ENCODE measurements at regions not wholly inside any gene's neighbourhood (a gene's known extent, or its start where the extent isn't known, plus 50 kb on each side); places are given as distances from the start of the nearest gene placed in this dataset.

DNA sequence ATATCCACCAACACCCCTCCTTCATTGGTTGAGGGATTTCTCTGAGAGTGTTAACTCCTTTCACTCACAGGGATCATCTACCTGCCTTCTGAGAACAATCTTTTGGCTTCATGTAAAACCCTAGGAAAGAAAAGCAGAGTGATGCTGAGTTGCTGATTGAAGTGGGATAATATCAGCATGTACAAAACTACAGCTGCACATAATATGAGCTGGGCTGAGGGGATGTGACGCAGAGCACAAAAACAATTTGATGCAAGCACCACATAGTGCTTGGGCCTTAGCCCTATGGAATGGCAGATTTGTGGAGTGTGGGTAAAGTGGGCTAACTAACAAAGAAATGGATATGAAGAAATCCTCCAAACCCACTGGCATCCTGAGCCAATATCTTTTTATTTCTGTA, 267.6 kb upstream of the KCNH8 start:
- no peak for TF ChIP-seq CTCF (IDR thresholded peaks at IDR 0.05; ENCODE audit: low read depth, low read length)
- no peak overlapping the region for H3K4me3 ChIP-seq (replicated peaks in 1 of 2; ENCODE audit: low read depth in 2 of 2, low read length in 2 of 2)
- DNase-seq (ENCODE audit: low read depth in 2 of 2) = no peak

DNA sequence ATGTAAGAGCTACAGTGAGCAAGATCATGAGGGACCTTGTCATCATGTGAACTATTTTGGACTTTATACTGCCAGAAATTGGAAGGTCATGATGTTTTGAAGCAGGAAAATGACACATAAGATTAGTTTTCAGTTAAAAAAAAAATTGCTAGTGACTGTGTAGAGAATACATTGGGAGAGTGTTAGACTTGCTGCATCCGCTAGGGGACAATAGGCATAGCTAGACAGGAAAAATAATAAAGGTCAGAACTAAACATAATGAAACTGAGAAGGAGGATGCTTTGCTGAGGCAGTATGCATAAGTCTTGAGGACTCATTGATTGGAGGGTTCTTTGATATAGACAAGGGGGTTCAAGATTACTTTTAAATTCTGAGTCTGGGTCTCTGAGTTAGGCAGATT, 275.8 kb upstream of the KCNH8 start:
- no peak for DNase-seq (ENCODE audit: low read depth in 2 of 2)
- no peak for TF ChIP-seq CTCF (IDR thresholded peaks at IDR 0.05; ENCODE audit: low read depth, low read length)
- no peak overlapping the region for H3K4me3 ChIP-seq (replicated peaks in 1 of 2; ENCODE audit: low read depth in 2 of 2, low read length in 2 of 2)

DNA sequence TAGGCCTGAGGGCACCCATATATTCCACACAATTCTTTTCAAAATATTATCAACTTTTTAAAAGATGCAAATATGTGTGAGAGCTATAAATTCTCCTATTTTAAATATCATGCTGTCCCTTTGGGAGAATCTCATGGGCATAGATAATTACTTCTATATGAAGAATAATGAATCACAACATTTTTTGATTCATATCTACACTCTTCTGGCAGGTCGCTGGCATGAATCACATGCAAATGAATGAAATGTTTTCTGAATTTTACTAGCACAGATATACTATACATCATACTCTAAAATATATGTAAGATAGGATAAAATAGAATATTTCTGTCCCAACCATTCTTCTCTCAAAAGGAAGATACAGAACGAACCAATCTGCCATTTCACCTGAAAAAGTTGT, 277.7 kb upstream of the KCNH8 start:
- TF ChIP-seq CTCF (IDR thresholded peaks at IDR 0.05; ENCODE audit: low read depth, low read length) = no peak
- no peak for DNase-seq (ENCODE audit: low read depth in 2 of 2)
- H3K4me3 ChIP-seq (replicated peaks in 1 of 2; ENCODE audit: low read depth in 2 of 2, low read length in 2 of 2) = no peak overlapping the region

GRCh38 chr3:18870074-18870640, 278.2 kb upstream of the KCNH8 start:
- no peak for DNase-seq (ENCODE audit: low read depth in 2 of 2)
- no peak overlapping the region for H3K4me3 ChIP-seq (replicated peaks in 1 of 2; ENCODE audit: low read depth in 2 of 2, low read length in 2 of 2)
- no peak for TF ChIP-seq CTCF (IDR thresholded peaks at IDR 0.05; ENCODE audit: low read depth, low read length)

GRCh38 chr3:18868911-18869689, 279.2 kb upstream of the KCNH8 start:
- DNase-seq (ENCODE audit: low read depth in 2 of 2) = no peak
- no peak overlapping the region for H3K4me3 ChIP-seq (replicated peaks in 1 of 2; ENCODE audit: low read depth in 2 of 2, low read length in 2 of 2)
- TF ChIP-seq CTCF (IDR thresholded peaks at IDR 0.05; ENCODE audit: low read depth, low read length) = no peak

DNA sequence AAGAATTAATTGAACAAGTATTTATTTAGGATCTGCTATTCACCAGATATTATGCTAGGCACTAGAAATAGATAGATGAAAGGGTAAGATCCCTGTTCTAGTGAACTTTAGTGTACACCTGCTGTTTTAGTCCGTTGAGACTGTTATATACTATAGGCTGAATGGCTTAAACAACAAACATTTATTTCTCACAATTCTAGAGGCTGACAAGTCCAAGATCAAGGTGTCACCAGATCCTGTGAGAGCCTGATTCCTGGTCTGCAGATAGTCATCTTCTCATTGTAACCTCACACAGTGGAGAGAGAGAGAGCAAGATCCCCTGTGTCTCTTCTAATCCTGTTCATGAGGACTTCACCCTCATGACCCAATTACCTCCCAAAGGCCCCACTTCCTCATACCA, 281.4 kb upstream of the KCNH8 start:
- TF ChIP-seq CTCF (IDR thresholded peaks at IDR 0.05; ENCODE audit: low read depth, low read length) = no peak
- DNase-seq (ENCODE audit: low read depth in 2 of 2) = no peak
- H3K4me3 ChIP-seq (replicated peaks in 1 of 2; ENCODE audit: low read depth in 2 of 2, low read length in 2 of 2) = no peak overlapping the region
